ENCODE measurements at regions not wholly inside any gene's neighbourhood (a gene's known extent, or its start where the extent isn't known, plus 50 kb on each side); places are given as distances from the start of the nearest gene placed in this dataset.

DNA sequence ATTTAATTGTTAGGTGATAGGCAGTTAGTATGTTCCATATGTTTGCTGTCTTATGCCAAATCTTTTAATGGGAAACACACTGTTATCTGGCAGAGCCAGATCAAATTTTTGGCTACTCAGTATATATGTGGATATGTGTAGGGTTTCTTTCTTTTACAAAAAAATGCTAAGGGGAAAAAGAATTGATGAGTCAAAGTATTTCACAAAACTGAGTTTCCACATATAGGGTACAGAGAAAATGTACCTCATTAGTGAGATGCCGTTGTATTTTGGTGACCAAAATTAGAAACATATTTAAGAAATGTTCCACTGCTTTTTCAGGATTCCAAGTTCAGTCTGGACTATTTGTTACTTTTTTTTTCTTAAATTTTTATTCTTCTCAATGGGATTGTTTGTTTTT lies 201.2 kb upstream of the PTGFR start:
- ChIA-PET POLR2A (ENCODE audit: unreplicated experiment) (interaction anchor here (0.6 kb wide), 1 partner anchor 347 kb away, joined by 3 read pairs; no protein-coding TSS in a partner anchor), CTCF (no interaction called here)
- Histone ChIP-seq H3K36me3 (ENCODE audit: low read depth, low read length) (no peaks in the 10 kb centered on the region), H2AFZ (ENCODE audit: low read length) (no peak overlapping the region), H3K4me3 (ENCODE audit: low read length) (no peak overlapping the region), H3K4me2 (ENCODE audit: low read length) (no peak overlapping the region), H4K20me1 (ENCODE audit: low read length) (no peaks in the 10 kb centered on the region), H3K27me3 (ENCODE audit: low read length) (no peaks in the 10 kb centered on the region), H3K27ac (ENCODE audit: low read length) (no peak overlapping the region), H3K9me3 (ENCODE audit: low read length) (no peaks in the 10 kb centered on the region), H3K9me2 (replicated peaks; ENCODE audit: low read length) (no peaks in the 10 kb centered on the region), H3K79me2 (ENCODE audit: low read length) (no peaks in the 10 kb centered on the region), H3K9ac (ENCODE audit: low read length) (no peak overlapping the region), H3F3A (ENCODE audit: low read length, unreplicated experiment) (no peaks in the 10 kb centered on the region), H3K4me1 (ENCODE audit: insufficient read depth, low read length) (peaks cover 11% of the 10 kb centered on the region)
- no peak for ATAC-seq
- TSS peak; percentile 66 for BruUV-seq (replicated peaks)
- no peak for DNase-seq
- no peak for TF ChIP-seq EZH2 (IDR thresholded peaks at IDR 0.05; ENCODE audit: low read length, unreplicated experiment)
- TF ChIP-seq EZH2phosphoT487 (IDR thresholded peaks at IDR 0.05; ENCODE audit: borderline replicate concordance, low read length): no peak
- TF ChIP-seq CTCF (conservative IDR thresholded peaks at IDR 0.05; ENCODE audit: low read depth, low read length): no peak
- intact Hi-C loops (cut with micrococcal nuclease): loop anchor here (1.0 kb wide), 2 partner anchors 35 to 144 kb away; no protein-coding TSS in a partner anchor

DNA sequence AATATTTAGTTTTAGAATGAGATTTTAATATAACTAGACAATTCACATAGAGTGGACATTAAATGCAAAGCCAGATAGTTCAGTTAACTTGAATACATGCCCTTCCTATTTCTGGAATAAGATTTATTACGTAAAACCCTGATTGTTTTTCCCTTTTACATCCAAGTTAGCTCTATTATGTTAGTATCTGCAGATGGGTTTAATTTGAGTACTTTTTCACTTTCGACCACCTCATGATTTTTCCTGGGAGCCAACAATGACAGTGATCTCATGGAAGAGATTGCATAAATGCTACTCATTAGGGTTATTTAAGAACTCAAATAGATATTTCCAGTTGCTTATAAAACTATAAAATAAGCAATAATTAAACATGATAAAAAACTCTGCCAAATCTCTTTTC lies 199.4 kb upstream of the PTGFR start:
- no TSS peak for BruUV-seq (replicated peaks)
- H3K79me2 ChIP-seq (ENCODE audit: low read length): no peaks in the 10 kb centered on the region
- H3K4me1 ChIP-seq (ENCODE audit: insufficient read depth, low read length): peaks cover 9% of the 10 kb centered on the region
- no peaks in the 10 kb centered on the region for H3K9me2 ChIP-seq (replicated peaks; ENCODE audit: low read length)
- CTCF ChIA-PET: no interaction called here
- H4K20me1 ChIP-seq (ENCODE audit: low read length): no peaks in the 10 kb centered on the region
- H3K27me3 ChIP-seq (ENCODE audit: low read length): no peaks in the 10 kb centered on the region
- H2AFZ ChIP-seq (ENCODE audit: low read length): no peak overlapping the region
- H3K4me3 ChIP-seq (ENCODE audit: low read length): no peak overlapping the region
- H3F3A ChIP-seq (ENCODE audit: low read length, unreplicated experiment): no peaks in the 10 kb centered on the region
- ATAC-seq (no peak), DNase-seq (no peak)
- H3K9ac ChIP-seq (ENCODE audit: low read length): no peak overlapping the region
- H3K36me3 ChIP-seq (ENCODE audit: low read depth, low read length): no peaks in the 10 kb centered on the region
- H3K9me3 ChIP-seq (ENCODE audit: low read length): no peaks in the 10 kb centered on the region
- intact Hi-C loops (cut with micrococcal nuclease): no loop called here
- H3K4me2 ChIP-seq (ENCODE audit: low read length): no peak overlapping the region
- POLR2A ChIA-PET (ENCODE audit: unreplicated experiment): no interaction called here
- no peak for TF ChIP-seq EZH2 (IDR thresholded peaks at IDR 0.05; ENCODE audit: low read length, unreplicated experiment)
- TF ChIP-seq CTCF (conservative IDR thresholded peaks at IDR 0.05; ENCODE audit: low read depth, low read length): no peak
- TF ChIP-seq EZH2phosphoT487 (IDR thresholded peaks at IDR 0.05; ENCODE audit: borderline replicate concordance, low read length): no peak
- no peak overlapping the region for H3K27ac ChIP-seq (ENCODE audit: low read length)

- Histone ChIP-seq H4K20me1 (ENCODE audit: low read length) (no peaks in the 10 kb centered on the region), H3K36me3 (ENCODE audit: low read depth, low read length) (no peaks in the 10 kb centered on the region), H3K4me2 (ENCODE audit: low read length) (no peak overlapping the region), H3K27me3 (ENCODE audit: low read length) (no peaks in the 10 kb centered on the region), H3K9me3 (ENCODE audit: low read length) (no peaks in the 10 kb centered on the region), H2AFZ (ENCODE audit: low read length) (no peak overlapping the region), H3K9me2 (replicated peaks; ENCODE audit: low read length) (no peaks in the 10 kb centered on the region), H3F3A (ENCODE audit: low read length, unreplicated experiment) (no peaks in the 10 kb centered on the region), H3K27ac (ENCODE audit: low read length) (no peak overlapping the region), H3K79me2 (ENCODE audit: low read length) (no peaks in the 10 kb centered on the region), H3K4me3 (ENCODE audit: low read length) (no peak overlapping the region), H3K9ac (ENCODE audit: low read length) (no peak overlapping the region), H3K4me1 (ENCODE audit: insufficient read depth, low read length) (peaks cover 5% of the 10 kb centered on the region; the same call in 1 of the 2 replicates)
- ATAC-seq (no peak), DNase-seq (no peak)
- intact Hi-C loops (cut with micrococcal nuclease): no loop called here
- no peak for TF ChIP-seq CTCF (conservative IDR thresholded peaks at IDR 0.05; ENCODE audit: low read depth, low read length)
- no peak for TF ChIP-seq EZH2 (IDR thresholded peaks at IDR 0.05; ENCODE audit: low read length, unreplicated experiment)
- no peak for TF ChIP-seq EZH2phosphoT487 (IDR thresholded peaks at IDR 0.05; ENCODE audit: borderline replicate concordance, low read length)
- POLR2A ChIA-PET (ENCODE audit: unreplicated experiment): no interaction called here
- BruUV-seq (replicated peaks): no TSS peak
- CTCF ChIA-PET: no interaction called here
These were observed 198.9 kb upstream of the PTGFR start for GRCh38 chr1:78291872-78292271.

Data from PC-3 (cell line).